Smooth muscle cell (in vitro differentiated cells): ENCODE measurements at regions not wholly inside any gene's neighbourhood (a gene's known extent, or its start where the extent isn't known, plus 50 kb on each side); places are given as distances from the start of the nearest gene placed in this dataset.

Source experiments
- DNase-seq: peaks from one replicate; lab custom pipeline; 2025; ENCODE audit not compliant: unreplicated experiment; lab: John Stamatoyannopoulos, UW
- H2AFZ ChIP-seq: fragments of 200-600 bp; sonication (generic); 2 replicates; pipeline ENCODE4 v1.6.0; 2016; ENCODE audit warnings: antibody characterized with exemption, low read depth, mild to moderate bottlenecking
- H3F3A ChIP-seq: fragments of 200-600 bp; sonication (generic); 2 replicates; pipeline ENCODE4 v1.6.0; 2017; ENCODE audit warnings: antibody characterized with exemption, low read depth
- H3K27ac ChIP-seq: fragments of 200-600 bp; sonication (generic); 2 replicates; pipeline ENCODE4 v1.5.1; 2016; ENCODE audit warnings: low read depth, mild to moderate bottlenecking
- H3K27me3 ChIP-seq: fragments of 200-600 bp; sonication (generic); 2 replicates; pipeline ENCODE4 v1.6.1; 2016; ENCODE audit warnings: low read depth, mild to moderate bottlenecking
- H3K36me3 ChIP-seq: fragments of 200-600 bp; sonication (generic); 2 replicates; pipeline ENCODE4 v1.5.1; 2016; ENCODE audit warnings: low read depth
- H3K4me1 ChIP-seq: fragments of 200-600 bp; sonication (generic); 2 replicates; pipeline ENCODE4 v1.5.1; 2016; ENCODE audit warnings: low read depth
- H3K4me2 ChIP-seq: fragments of 200-600 bp; sonication (generic); 2 replicates; pipeline ENCODE4 v1.6.0; 2016; ENCODE audit warnings: mild to moderate bottlenecking
- H3K4me3 ChIP-seq: fragments of 200-600 bp; sonication (generic); 2 replicates; pipeline ENCODE4 v1.5.1; 2016; ENCODE audit warnings: mild to moderate bottlenecking
- H3K79me2 ChIP-seq: fragments of 200-600 bp; sonication (generic); 2 replicates; pipeline ENCODE4 v1.6.0; 2016; ENCODE audit warnings: low read depth, mild to moderate bottlenecking
- H3K9ac ChIP-seq: fragments of 200-600 bp; sonication (generic); 2 replicates; pipeline ENCODE4 v1.6.0; 2016; ENCODE audit warnings: low read depth
- H3K9me3 ChIP-seq: fragments of 200-600 bp; sonication (generic); replicated peaks from 2 replicates; pipeline ENCODE4 v1.5.1; 2016; ENCODE audit warnings: low read depth
- H4K20me1 ChIP-seq: fragments of 200-600 bp; sonication (generic); 2 replicates; pipeline ENCODE4 v1.6.0; 2016; ENCODE audit warnings: low read depth
- CTCF ChIP-seq: fragments of 200-600 bp; sonication (generic); IDR thresholded peaks from 2 replicates; pipeline ENCODE4 v1.5.1; 2017; ENCODE audit warnings: borderline replicate concordance, mild to moderate bottlenecking, antibody characterized with exemption; ENCODE audit not compliant: insufficient read depth, poor library complexity, severe bottlenecking
- WGBS: methylation state at CpG from one replicate; pipeline ENCODE4 v1.1.7; 2016; ENCODE audit warnings: low lambda C conversion rate; 5-methylcytosine and 5-hydroxymethylcytosine counted together

- Histone ChIP-seq H3K79me2 (no peaks in the 10 kb centered on the region), H3K4me2 (peak overlapping the region; percentile 69), H3K9me3 (no peaks in the 10 kb centered on the region), H3K4me1 (peaks cover 40% of the 10 kb centered on the region), H3K9ac (peak overlapping the region; percentile 81), H4K20me1 (no peaks in the 10 kb centered on the region), H3F3A (peaks cover 28% of the 10 kb centered on the region), H3K27me3 (no peaks in the 10 kb centered on the region), H2AFZ (peak overlapping the region; percentile 8), H3K36me3 (no peaks in the 10 kb centered on the region), H3K27ac (peak overlapping the region; percentile 97), H3K4me3 (no peak overlapping the region)
- DNase-seq, result no peak
- TF ChIP-seq CTCF, result no peak
- 45% methylated on average over 6 of the region's 6 CpGs for WGBS
Measured at GRCh38 chr2:150617351-150617978, 130.0 kb upstream of the RND3 start.

GRCh38 chr2:150612957-150613710 lies 125.7 kb upstream of the RND3 start:
- no peaks in the 10 kb centered on the region for H3K36me3 ChIP-seq
- TF ChIP-seq CTCF, result no peak
- H3K27me3 ChIP-seq, result no peaks in the 10 kb centered on the region
- H3K27ac ChIP-seq, result no peak overlapping the region
- H3K4me3 ChIP-seq, result no peak overlapping the region
- no peak overlapping the region for H3K4me2 ChIP-seq
- H3F3A ChIP-seq, result peaks cover 3% of the 10 kb centered on the region
- DNase-seq, result no peak
- H3K9me3 ChIP-seq, result no peaks in the 10 kb centered on the region
- H3K79me2 ChIP-seq, result no peaks in the 10 kb centered on the region
- no peak overlapping the region for H2AFZ ChIP-seq
- H3K9ac ChIP-seq, result no peak overlapping the region
- no peaks in the 10 kb centered on the region for H4K20me1 ChIP-seq
- peaks cover 6% of the 10 kb centered on the region for H3K4me1 ChIP-seq
- 70% methylated on average over 7 of the region's 7 CpGs for WGBS

- H3K4me3 ChIP-seq, result no peak overlapping the region
- TF ChIP-seq CTCF, result peak; percentile 50
- no peaks in the 10 kb centered on the region for H3K9me3 ChIP-seq
- no peaks in the 10 kb centered on the region for H3K36me3 ChIP-seq
- H2AFZ ChIP-seq, result no peak overlapping the region
- no peak overlapping the region for H3K4me2 ChIP-seq
- no peaks in the 10 kb centered on the region for H3F3A ChIP-seq
- H3K4me1 ChIP-seq, result no peaks in the 10 kb centered on the region
- no peak overlapping the region for H3K27ac ChIP-seq
- WGBS, result 46% methylated on average over 6 of the region's 6 CpGs
- H3K27me3 ChIP-seq, result no peaks in the 10 kb centered on the region
- H3K9ac ChIP-seq, result no peak overlapping the region
- no peaks in the 10 kb centered on the region for H4K20me1 ChIP-seq
- DNase-seq, result no peak
- H3K79me2 ChIP-seq, result no peaks in the 10 kb centered on the region
Measured at GRCh38 chr2:150610670-150611279, 123.3 kb upstream of the RND3 start.
